T-helper 2 cell treated with Interferon-gamma antibody and Interleukin-4, amounts not matched to agents 5 μg/mL and 100 μg/mL, for 36 hours (primary cell): ENCODE measurements at regions not wholly inside any gene's neighbourhood (a gene's known extent, or its start where the extent isn't known, plus 50 kb on each side); places are given as distances from the start of the nearest gene placed in this dataset.

ENCODE experiments used
- DNase-seq: peaks from one replicate; pipeline ENCODE4 v3.0.0; 2021; ENCODE audit warnings: low spot score
- H3K27ac Mint-ChIP-seq: one replicate; pipeline ENCODE4 v1.8.0; 2021; ENCODE audit warnings: mild to moderate bottlenecking, mixed read lengths
- H3K27me3 Mint-ChIP-seq: one replicate; pipeline ENCODE4 v1.8.0; 2021; ENCODE audit warnings: low read depth, mixed read lengths
- H3K36me3 Mint-ChIP-seq: one replicate; pipeline ENCODE4 v1.8.0; 2021; ENCODE audit warnings: low read depth, mixed read lengths
- H3K4me1 Mint-ChIP-seq: one replicate; pipeline ENCODE4 v1.8.0; 2021; ENCODE audit warnings: low read depth, mixed read lengths
- H3K4me3 Mint-ChIP-seq: one replicate; pipeline ENCODE4 v1.8.0; 2022; ENCODE audit warnings: mild to moderate bottlenecking, moderate library complexity, mixed read lengths
- H3K9me3 Mint-ChIP-seq: one replicate; pipeline ENCODE4 v1.8.0; 2021; ENCODE audit warnings: mixed read lengths

- Mint-ChIP-seq H3K27ac (no peak overlapping the region), H3K9me3 (peaks cover 52% of the 10 kb centered on the region), H3K27me3 (no peaks in the 10 kb centered on the region), H3K36me3 (no peaks in the 10 kb centered on the region), H3K4me3 (no peak overlapping the region), H3K4me1 (no peaks in the 10 kb centered on the region)
- DNase-seq: no peak
These were observed 350.8 kb downstream of the RPL10L start for GRCh38 chr14:46300765-46301164.

DNA sequence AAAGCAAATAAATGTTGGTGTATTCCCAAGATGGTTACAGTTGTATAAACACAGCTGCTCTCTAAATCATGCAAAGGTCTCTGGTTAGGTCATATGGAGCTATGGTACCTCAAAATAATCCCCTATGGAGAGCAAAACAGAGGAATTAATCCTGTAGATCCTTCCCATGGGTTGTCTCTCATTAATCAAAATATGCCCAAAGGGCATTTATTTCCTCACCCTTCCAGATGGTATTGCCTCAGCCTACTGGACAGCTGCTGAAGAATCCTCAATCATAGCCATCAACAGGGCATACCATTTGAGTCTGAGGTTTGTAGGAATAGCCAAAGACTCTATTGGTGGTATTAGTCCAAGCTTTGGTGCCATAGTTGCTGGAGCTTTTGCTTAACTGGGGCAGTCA, 360.9 kb downstream of the RPL10L start:
- Mint-ChIP-seq H3K4me3 (no peak overlapping the region), H3K36me3 (no peaks in the 10 kb centered on the region), H3K27ac (no peak overlapping the region), H3K9me3 (peaks cover 59% of the 10 kb centered on the region), H3K4me1 (no peaks in the 10 kb centered on the region), H3K27me3 (no peaks in the 10 kb centered on the region)
- no peak for DNase-seq

- H3K9me3 Mint-ChIP-seq: peaks cover 38% of the 10 kb centered on the region
- H3K36me3 Mint-ChIP-seq: no peaks in the 10 kb centered on the region
- no peak for DNase-seq
- no peaks in the 10 kb centered on the region for H3K4me1 Mint-ChIP-seq
- H3K4me3 Mint-ChIP-seq: no peak overlapping the region
- no peaks in the 10 kb centered on the region for H3K27me3 Mint-ChIP-seq
- H3K27ac Mint-ChIP-seq: no peak overlapping the region
These were observed 371.8 kb downstream of the RPL10L start for GRCh38 chr14:46279776-46280175.

- H3K27ac Mint-ChIP-seq: no peak overlapping the region
- H3K36me3 Mint-ChIP-seq: no peaks in the 10 kb centered on the region
These were observed 372.3 kb downstream of the RPL10L start for GRCh38 chr14:46279327-46279726.

DNA sequence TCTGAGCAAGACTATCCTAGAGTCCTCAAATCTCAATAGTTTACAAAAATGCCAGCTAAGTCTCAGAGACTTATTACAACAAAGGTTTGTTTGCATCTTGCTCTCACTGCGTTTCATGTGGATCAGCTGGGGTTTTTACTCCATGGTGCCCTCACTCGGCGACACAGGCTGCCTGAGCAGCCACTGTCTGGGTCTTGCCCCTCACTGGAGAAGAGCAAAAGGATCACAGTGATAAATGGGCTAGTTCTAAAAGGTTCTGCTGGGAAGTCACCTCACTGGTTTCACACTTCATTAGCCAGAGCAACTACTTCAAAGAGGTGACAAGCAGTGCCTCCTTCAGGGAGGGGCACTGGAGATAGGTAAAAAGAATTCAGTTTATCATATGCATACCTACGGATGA, 392.0 kb downstream of the RPL10L start:
- Mint-ChIP-seq H3K9me3 (peaks cover 40% of the 10 kb centered on the region), H3K27ac (no peak overlapping the region), H3K4me1 (no peaks in the 10 kb centered on the region), H3K4me3 (no peak overlapping the region), H3K36me3 (no peaks in the 10 kb centered on the region), H3K27me3 (no peaks in the 10 kb centered on the region)
- no peak for DNase-seq

More at GRCh38 chr14:46279327-46279726, 372.3 kb downstream of the RPL10L start:
- no peak overlapping the region for H3K4me3 Mint-ChIP-seq
- peaks cover 39% of the 10 kb centered on the region for H3K9me3 Mint-ChIP-seq
- H3K4me1 Mint-ChIP-seq: no peaks in the 10 kb centered on the region
- no peaks in the 10 kb centered on the region for H3K27me3 Mint-ChIP-seq
- no peak for DNase-seq

DNA sequence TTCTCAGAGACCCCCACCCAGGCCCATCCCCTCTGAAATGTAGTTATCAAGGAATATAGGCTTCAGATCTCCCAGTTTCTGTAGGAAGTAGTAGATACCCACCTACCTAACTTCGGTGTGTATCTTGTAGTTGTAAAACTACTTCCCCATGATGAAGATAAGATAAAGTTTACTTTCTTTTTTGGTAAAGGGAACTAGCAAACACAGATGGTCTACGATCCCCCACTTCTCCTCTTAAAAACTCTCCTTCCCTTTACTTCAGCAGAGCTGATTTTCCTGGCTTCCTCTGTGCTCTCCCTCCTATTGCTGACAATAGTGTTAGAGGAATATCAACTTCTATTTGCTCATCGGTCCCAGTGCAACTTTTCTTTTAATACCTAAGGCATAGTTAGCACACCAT, 395.2 kb downstream of the RPL10L start:
- peaks cover 30% of the 10 kb centered on the region for H3K9me3 Mint-ChIP-seq
- no peaks in the 10 kb centered on the region for H3K27me3 Mint-ChIP-seq
- H3K4me3 Mint-ChIP-seq: no peak overlapping the region

GRCh38 chr14:46250113-46250703, 401.4 kb downstream of the RPL10L start:
- H3K9me3 Mint-ChIP-seq: peaks cover 7% of the 10 kb centered on the region
- DNase-seq: no peak
- no peaks in the 10 kb centered on the region for H3K27me3 Mint-ChIP-seq
- H3K36me3 Mint-ChIP-seq: no peaks in the 10 kb centered on the region
- H3K4me3 Mint-ChIP-seq: no peak overlapping the region
- no peak overlapping the region for H3K27ac Mint-ChIP-seq
- H3K4me1 Mint-ChIP-seq: no peaks in the 10 kb centered on the region

More for the DNA sequence above, 395.2 kb downstream of the RPL10L start:
- DNase-seq: no peak
- Mint-ChIP-seq H3K27ac (no peak overlapping the region), H3K36me3 (no peaks in the 10 kb centered on the region), H3K4me1 (no peaks in the 10 kb centered on the region)

- H3K9me3 Mint-ChIP-seq: peaks cover 4% of the 10 kb centered on the region
- no peak overlapping the region for H3K4me3 Mint-ChIP-seq
- no peaks in the 10 kb centered on the region for H3K27me3 Mint-ChIP-seq
- H3K27ac Mint-ChIP-seq: no peak overlapping the region
- H3K4me1 Mint-ChIP-seq: no peaks in the 10 kb centered on the region
- no peaks in the 10 kb centered on the region for H3K36me3 Mint-ChIP-seq
- DNase-seq: no peak
These were observed 403.5 kb downstream of the RPL10L start for GRCh38 chr14:46248001-46248630.

GRCh38 chr14:46245276-46245675, 406.3 kb downstream of the RPL10L start:
- H3K36me3 Mint-ChIP-seq: no peaks in the 10 kb centered on the region
- no peak overlapping the region for H3K27ac Mint-ChIP-seq
- no peaks in the 10 kb centered on the region for H3K4me1 Mint-ChIP-seq
- H3K9me3 Mint-ChIP-seq: peaks cover 21% of the 10 kb centered on the region
- H3K27me3 Mint-ChIP-seq: no peaks in the 10 kb centered on the region
- H3K4me3 Mint-ChIP-seq: no peak overlapping the region
- no peak for DNase-seq

GRCh38 chr14:46233786-46234185, 417.8 kb downstream of the RPL10L start:
- peaks cover 21% of the 10 kb centered on the region for H3K9me3 Mint-ChIP-seq
- H3K27me3 Mint-ChIP-seq: no peaks in the 10 kb centered on the region
- no peak for DNase-seq
- no peaks in the 10 kb centered on the region for H3K36me3 Mint-ChIP-seq
- H3K27ac Mint-ChIP-seq: no peak overlapping the region
- no peaks in the 10 kb centered on the region for H3K4me1 Mint-ChIP-seq
- H3K4me3 Mint-ChIP-seq: no peak overlapping the region

DNA sequence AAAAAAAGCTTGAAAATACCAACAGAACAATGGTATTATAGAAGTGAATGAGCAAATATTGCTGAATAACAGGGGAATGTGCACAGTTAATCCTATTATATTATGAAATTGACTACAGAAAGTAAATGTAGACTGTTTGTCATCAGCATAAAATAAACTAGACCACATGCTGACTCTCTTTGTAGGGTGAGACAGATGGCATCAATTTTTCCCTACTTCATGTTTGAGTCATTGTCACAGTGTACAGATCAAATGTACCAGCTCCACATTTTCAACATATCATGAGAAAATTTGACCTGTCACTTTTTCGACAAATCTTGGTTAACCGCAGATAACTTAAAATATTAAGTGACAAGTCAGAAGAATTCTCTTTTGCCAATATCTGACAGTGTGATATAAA, 421.0 kb downstream of the RPL10L start:
- Mint-ChIP-seq H3K36me3 (no peaks in the 10 kb centered on the region), H3K4me3 (no peak overlapping the region), H3K9me3 (peaks cover 21% of the 10 kb centered on the region), H3K27ac (no peak overlapping the region), H3K4me1 (no peaks in the 10 kb centered on the region), H3K27me3 (no peaks in the 10 kb centered on the region)
- no peak for DNase-seq

GRCh38 chr14:46215801-46216200, 435.8 kb downstream of the RPL10L start:
- Mint-ChIP-seq H3K27ac (no peak overlapping the region), H3K4me1 (no peaks in the 10 kb centered on the region), H3K4me3 (no peak overlapping the region), H3K36me3 (no peaks in the 10 kb centered on the region), H3K27me3 (no peaks in the 10 kb centered on the region), H3K9me3 (peaks cover 26% of the 10 kb centered on the region)
- no peak for DNase-seq

DNA sequence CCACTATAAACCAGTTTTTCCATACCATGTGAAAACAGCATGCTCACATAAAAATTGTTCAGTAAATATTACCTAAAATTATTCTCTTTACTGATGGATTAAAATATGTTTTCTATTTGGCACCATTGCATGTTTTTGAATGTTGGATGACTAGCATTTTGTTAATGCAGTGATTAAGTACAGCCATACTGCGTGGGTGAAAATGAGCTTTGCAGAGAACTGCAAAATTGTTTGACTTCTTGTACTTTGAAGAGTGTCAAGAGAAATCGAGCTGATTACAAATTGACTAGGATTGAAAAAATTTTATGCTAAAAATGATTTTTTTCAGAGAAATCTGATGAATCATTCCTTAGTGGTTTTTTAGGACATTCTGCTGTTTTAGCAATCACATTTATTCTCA, 452.9 kb downstream of the RPL10L start:
- DNase-seq: no peak
- no peak overlapping the region for H3K27ac Mint-ChIP-seq
- no peaks in the 10 kb centered on the region for H3K36me3 Mint-ChIP-seq
- H3K9me3 Mint-ChIP-seq: peaks cover 17% of the 10 kb centered on the region
- H3K4me3 Mint-ChIP-seq: no peak overlapping the region
- no peaks in the 10 kb centered on the region for H3K4me1 Mint-ChIP-seq
- H3K27me3 Mint-ChIP-seq: no peaks in the 10 kb centered on the region

- H3K4me1 Mint-ChIP-seq: no peaks in the 10 kb centered on the region
- no peak for DNase-seq
- no peaks in the 10 kb centered on the region for H3K36me3 Mint-ChIP-seq
- H3K4me3 Mint-ChIP-seq: no peak overlapping the region
- H3K9me3 Mint-ChIP-seq: peaks cover 17% of the 10 kb centered on the region
- H3K27ac Mint-ChIP-seq: no peak overlapping the region
- H3K27me3 Mint-ChIP-seq: no peaks in the 10 kb centered on the region
These were observed 453.7 kb downstream of the RPL10L start for GRCh38 chr14:46197856-46198255.
